ENCODE measurements at regions not wholly inside any gene's neighbourhood (a gene's known extent, or its start where the extent isn't known, plus 50 kb on each side); places are given as distances from the start of the nearest gene placed in this dataset.
"Not testable (repeated sequence)": the region's sequence is repeated elsewhere in the genome, so short reads cannot be mapped to it uniquely, and the experiment has no call there.

DNA sequence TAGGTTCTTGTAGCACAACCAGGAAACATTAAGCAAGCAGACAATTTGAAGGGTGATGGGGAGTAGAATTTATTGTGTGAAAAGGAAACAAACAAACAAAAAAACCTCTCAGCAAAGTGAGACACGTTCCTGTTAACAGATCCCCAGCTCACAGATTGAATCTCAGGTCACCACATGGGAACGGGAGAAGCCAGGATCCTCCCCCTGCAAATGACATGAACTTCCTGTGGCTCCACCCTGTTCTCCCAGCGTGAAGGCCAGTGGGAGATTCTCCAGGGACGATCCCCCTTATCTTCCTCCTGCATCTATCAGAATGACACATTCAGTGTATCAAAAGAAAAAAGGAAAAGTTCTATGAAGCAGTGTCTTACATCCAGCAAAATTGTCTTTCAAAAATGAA lies 1488.1 kb downstream of the OTOL1 start:
- no peak overlapping the region for H3K4me3 ChIP-seq (ENCODE audit: low read depth, low read length)
- TF ChIP-seq, protein P1, sequence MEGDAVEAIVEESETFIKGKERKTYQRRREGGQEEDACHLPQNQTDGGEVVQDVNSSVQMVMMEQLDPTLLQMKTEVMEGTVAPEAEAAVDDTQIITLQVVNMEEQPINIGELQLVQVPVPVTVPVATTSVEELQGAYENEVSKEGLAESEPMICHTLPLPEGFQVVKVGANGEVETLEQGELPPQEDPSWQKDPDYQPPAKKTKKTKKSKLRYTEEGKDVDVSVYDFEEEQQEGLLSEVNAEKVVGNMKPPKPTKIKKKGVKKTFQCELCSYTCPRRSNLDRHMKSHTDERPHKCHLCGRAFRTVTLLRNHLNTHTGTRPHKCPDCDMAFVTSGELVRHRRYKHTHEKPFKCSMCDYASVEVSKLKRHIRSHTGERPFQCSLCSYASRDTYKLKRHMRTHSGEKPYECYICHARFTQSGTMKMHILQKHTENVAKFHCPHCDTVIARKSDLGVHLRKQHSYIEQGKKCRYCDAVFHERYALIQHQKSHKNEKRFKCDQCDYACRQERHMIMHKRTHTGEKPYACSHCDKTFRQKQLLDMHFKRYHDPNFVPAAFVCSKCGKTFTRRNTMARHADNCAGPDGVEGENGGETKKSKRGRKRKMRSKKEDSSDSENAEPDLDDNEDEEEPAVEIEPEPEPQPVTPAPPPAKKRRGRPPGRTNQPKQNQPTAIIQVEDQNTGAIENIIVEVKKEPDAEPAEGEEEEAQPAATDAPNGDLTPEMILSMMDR (IDR thresholded peaks at IDR 0.05; ENCODE audit: insufficient read depth, low read length): no peak
- no peak for DNase-seq (ENCODE audit: low read depth)

DNA sequence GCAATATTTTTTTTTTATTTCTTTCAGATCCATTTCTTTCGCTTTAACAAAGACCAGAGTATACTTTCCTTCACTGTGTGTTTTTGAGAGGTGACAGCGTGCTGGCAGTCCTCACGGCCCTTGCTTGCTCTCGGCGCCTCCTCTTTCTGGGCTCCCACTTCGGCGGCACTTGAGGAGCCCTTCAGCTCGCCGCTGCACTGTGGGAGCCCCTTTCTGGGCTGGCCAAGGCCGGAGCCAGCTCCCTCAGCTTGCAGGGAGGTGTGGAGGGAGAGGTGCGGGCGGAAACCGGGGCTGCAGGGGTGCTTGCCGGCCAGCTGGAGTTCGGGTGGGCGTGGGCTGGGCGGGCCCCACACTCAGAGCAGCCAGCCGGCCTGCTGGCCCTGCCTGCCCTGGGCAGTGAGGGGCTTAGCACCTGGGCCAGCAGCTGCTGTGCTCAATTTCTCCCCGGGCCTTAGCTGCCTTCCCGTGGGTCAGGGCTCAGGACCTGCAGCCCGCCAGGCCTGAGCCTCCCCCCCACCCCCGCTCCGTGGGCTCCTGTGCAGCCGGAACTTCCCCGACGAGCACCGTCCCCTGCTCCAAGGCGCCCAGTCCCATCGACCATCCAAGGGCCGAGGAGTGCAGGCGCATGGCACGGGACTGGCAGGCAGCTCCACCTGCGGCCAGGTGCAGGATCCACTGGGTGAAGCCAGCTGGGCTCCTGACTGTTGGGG lies 1490.6 kb downstream of the OTOL1 start:
- not testable (repeated sequence) for DNase-seq (ENCODE audit: low read depth); H3K4me3 ChIP-seq (ENCODE audit: low read depth, low read length)

DNA sequence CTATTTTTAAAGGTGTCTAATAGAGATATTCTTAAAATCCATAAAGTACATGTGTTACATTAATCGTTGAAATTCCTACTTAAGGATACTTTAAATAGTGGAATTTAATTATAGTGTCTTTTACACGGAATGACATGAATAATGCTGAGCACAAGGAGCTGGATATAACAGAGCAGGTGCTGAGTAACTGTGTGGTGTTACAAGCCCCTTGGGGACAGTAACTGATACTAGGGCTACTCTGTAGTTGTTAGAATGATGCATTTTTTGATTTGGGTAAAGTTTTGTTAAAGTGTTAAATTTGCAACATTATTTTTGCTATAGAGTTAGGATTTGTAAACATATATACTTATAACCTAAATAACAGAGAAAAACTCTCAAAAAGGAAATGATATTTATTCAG lies 1496.1 kb downstream of the OTOL1 start:
- DNase-seq (ENCODE audit: low read depth): no peak
- TF ChIP-seq, protein P1 (IDR thresholded peaks at IDR 0.05; ENCODE audit: insufficient read depth, low read length): no peak
- H3K4me3 ChIP-seq (ENCODE audit: low read depth, low read length): no peak overlapping the region

DNA sequence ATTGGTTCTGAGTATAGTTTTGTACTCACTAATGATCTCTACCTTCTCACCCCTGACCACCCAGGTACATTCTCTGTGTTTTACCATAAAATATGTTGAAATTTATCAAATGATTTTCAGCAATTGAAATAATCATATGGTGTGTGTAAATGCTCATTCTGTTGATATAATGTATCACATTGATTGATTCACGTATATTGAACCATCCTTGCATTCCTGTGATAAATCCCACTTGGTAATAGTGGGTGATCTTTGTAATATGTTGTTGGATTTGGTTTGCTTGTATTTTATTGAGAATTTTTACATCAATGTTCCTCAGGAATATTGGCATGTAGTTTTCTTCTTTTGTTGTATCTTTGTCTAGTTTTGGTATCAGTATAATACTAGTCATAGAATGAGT lies 1497.6 kb downstream of the OTOL1 start:
- DNase-seq (ENCODE audit: low read depth): no peak
- TF ChIP-seq, protein P1 (IDR thresholded peaks at IDR 0.05; ENCODE audit: insufficient read depth, low read length): no peak
- no peak overlapping the region for H3K4me3 ChIP-seq (ENCODE audit: low read depth, low read length)

DNA sequence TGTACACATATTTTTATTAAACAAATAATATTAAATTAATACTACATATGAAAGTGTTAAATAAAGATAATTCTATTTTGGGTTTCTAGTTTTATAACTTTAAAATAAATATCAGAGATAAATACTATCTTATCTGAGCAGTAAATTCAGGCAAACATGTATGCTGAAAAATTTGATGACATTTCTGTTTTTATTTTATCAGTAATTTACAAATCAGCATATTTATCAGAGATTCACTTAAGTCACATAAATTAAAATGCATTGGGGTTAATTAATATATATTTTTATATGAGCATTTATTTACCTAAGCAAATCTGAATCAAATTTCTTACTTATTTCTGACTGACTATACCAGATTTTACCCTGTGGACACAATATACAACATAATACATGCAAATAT lies 1499.8 kb downstream of the OTOL1 start:
- H3K4me3 ChIP-seq (ENCODE audit: low read depth, low read length): no peak overlapping the region
- TF ChIP-seq, protein P1 (IDR thresholded peaks at IDR 0.05; ENCODE audit: insufficient read depth, low read length): no peak
- DNase-seq (ENCODE audit: low read depth): no peak

DNA sequence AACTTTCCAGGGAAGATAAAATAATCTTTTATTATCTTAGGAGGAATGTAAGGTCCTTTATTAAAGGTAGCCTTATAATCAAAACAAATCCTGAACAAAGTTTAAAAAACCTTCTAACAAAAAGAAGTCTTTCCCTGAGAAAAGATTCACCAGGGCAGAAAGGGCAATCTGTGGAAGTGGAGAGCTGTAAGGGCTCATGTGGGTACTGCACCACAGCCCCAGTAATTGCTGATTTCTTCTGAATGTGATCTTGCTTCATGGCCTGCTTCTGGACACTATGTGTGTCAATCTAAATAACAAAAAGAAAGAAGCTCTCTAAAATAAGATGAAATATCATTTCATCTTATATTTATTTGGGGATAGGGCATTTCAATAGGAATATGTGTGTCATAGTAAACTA lies 1501.6 kb downstream of the OTOL1 start:
- no peak for DNase-seq (ENCODE audit: low read depth)
- TF ChIP-seq, protein P1 (IDR thresholded peaks at IDR 0.05; ENCODE audit: insufficient read depth, low read length): no peak
- no peak overlapping the region for H3K4me3 ChIP-seq (ENCODE audit: low read depth, low read length)

DNA sequence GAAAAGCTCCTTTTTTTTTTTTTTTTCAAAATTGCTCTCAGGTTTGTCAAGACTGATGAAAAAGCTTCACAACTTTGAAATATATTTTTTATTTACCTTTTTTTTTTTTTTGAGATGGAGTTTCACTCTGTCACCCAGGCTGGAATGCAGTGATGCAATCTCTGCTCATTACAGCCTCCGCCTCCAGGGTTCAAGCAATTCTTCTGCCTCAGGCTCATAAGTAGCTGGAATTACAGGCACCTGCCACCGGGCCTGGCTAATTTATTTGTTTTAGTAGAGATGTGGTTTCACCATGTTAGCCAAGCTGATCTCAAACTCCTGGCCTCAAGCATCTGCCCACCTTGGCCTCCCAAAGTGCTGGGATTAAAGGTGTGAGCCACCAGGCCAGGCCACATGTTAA lies 1515.0 kb downstream of the OTOL1 start:
- no peak for DNase-seq (ENCODE audit: low read depth)
- H3K4me3 ChIP-seq (ENCODE audit: low read depth, low read length): no peak overlapping the region
- TF ChIP-seq, protein P1 (IDR thresholded peaks at IDR 0.05; ENCODE audit: insufficient read depth, low read length): no peak

Measured in fibroblast of the aortic adventitia (primary cell).